Osteoblast (primary cell): ENCODE measurements at regions not wholly inside any gene's neighbourhood (a gene's known extent, or its start where the extent isn't known, plus 50 kb on each side); places are given as distances from the start of the nearest gene placed in this dataset.
A peak's percentile ranks its signal among the peaks of the same experiment; 100 is the strongest.

Source experiments
- DNase-seq: peaks from one replicate; pipeline ENCODE4 v3.0.0; 2011; ENCODE audit warnings: low spot score, mixed read lengths; ENCODE audit not compliant: insufficient read length; ENCODE audit errors: missing footprints
- H2AFZ ChIP-seq: 2 replicates; pipeline ENCODE4 v1.6.0; 2011; ENCODE audit warnings: mild to moderate bottlenecking, low read length
- H3K27ac ChIP-seq: 2 replicates; pipeline ENCODE4 v1.5.1; 2011; ENCODE audit warnings: mild to moderate bottlenecking, low read depth, low read length, moderate library complexity
- H3K27me3 ChIP-seq: 2 replicates; pipeline ENCODE4 v1.6.0; 2012; ENCODE audit warnings: mild to moderate bottlenecking, control low read depth, inconsistent platforms, low read length, moderate library complexity; ENCODE audit not compliant: insufficient read depth
- H3K36me3 ChIP-seq: 2 replicates; pipeline ENCODE4 v1.5.1; 2011; ENCODE audit warnings: mild to moderate bottlenecking, low read length, control low read depth, moderate library complexity; ENCODE audit not compliant: insufficient read depth
- H3K4me1 ChIP-seq: 2 replicates; pipeline ENCODE4 v1.5.1; 2011; ENCODE audit warnings: mild to moderate bottlenecking, low read length, control low read depth, moderate library complexity; ENCODE audit not compliant: insufficient read depth
- H3K4me2 ChIP-seq: 2 replicates; pipeline ENCODE4 v1.6.0; 2011; ENCODE audit warnings: mild to moderate bottlenecking, low read length; ENCODE audit not compliant: insufficient read depth
- H3K4me3 ChIP-seq: fragments of 200-600 bp; sonication (generic); 3 replicates; pipeline ENCODE4 v1.5.1; 2012; ENCODE audit warnings: mild to moderate bottlenecking, low read length, inconsistent platforms; ENCODE audit not compliant: insufficient read depth
- H3K79me2 ChIP-seq: 2 replicates; pipeline ENCODE4 v1.6.0; 2012; ENCODE audit warnings: mild to moderate bottlenecking, low read length, control low read depth, inconsistent platforms; ENCODE audit not compliant: insufficient read depth
- H3K9me3 ChIP-seq: 2 replicates; pipeline ENCODE4 v1.5.1; 2011; ENCODE audit warnings: low read depth, low read length, control low read depth
- H4K20me1 ChIP-seq: 2 replicates; pipeline ENCODE4 v1.6.0; 2012; ENCODE audit warnings: mild to moderate bottlenecking, low read length, control low read depth; ENCODE audit not compliant: insufficient read depth
- TF ChIP-seq, protein P1 (sequence below): IDR thresholded peaks from 2 replicates; pipeline ENCODE4 v1.5.1; 2011; ENCODE audit warnings: mild to moderate bottlenecking, low read depth, low read length, moderate library complexity; ENCODE audit errors: extremely low read depth

DNA sequence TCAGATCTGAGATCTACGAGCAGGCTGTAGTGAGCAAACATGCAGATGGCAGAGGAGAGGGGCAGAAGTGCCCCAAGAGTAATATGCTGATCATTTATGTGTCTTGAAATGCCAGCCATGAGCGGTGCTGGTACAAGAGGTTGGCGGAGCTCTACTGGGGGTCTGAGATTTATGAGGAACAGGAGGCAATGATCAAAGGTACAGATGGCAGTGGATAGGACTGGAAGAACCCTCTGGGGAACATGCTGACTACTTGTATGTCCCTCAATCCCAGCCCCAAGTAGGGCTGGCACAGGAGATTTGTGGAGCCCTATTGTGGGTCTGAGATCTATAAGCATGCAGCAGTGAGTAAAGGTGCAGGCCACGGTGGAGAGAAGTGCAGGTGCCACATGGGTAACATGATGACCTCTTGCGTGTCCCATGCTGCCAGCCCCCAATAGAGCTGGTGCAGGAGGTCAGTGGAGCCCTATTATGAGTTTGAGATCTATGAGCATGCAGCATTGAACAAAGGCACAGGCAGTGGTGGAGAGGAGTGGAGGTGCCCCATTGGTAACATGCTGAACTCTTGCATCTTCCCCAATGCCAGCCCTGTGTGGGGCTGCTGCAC lies 97.2 kb upstream of the ZNF678 start:
- no peak overlapping the region for H3K4me3 ChIP-seq
- peak; percentile 53 for DNase-seq
- TF ChIP-seq, protein P1, sequence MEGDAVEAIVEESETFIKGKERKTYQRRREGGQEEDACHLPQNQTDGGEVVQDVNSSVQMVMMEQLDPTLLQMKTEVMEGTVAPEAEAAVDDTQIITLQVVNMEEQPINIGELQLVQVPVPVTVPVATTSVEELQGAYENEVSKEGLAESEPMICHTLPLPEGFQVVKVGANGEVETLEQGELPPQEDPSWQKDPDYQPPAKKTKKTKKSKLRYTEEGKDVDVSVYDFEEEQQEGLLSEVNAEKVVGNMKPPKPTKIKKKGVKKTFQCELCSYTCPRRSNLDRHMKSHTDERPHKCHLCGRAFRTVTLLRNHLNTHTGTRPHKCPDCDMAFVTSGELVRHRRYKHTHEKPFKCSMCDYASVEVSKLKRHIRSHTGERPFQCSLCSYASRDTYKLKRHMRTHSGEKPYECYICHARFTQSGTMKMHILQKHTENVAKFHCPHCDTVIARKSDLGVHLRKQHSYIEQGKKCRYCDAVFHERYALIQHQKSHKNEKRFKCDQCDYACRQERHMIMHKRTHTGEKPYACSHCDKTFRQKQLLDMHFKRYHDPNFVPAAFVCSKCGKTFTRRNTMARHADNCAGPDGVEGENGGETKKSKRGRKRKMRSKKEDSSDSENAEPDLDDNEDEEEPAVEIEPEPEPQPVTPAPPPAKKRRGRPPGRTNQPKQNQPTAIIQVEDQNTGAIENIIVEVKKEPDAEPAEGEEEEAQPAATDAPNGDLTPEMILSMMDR, result no peak
- H3K79me2 ChIP-seq, result no peaks in the 10 kb centered on the region
- no peaks in the 10 kb centered on the region for H4K20me1 ChIP-seq
- no peaks in the 10 kb centered on the region for H3K4me1 ChIP-seq
- H3K27ac ChIP-seq, result no peak overlapping the region
- no peaks in the 10 kb centered on the region for H3K9me3 ChIP-seq
- H2AFZ ChIP-seq, result no peak overlapping the region
- no peak overlapping the region for H3K4me2 ChIP-seq
- peaks cover 9% of the 10 kb centered on the region for H3K27me3 ChIP-seq
- no peaks in the 10 kb centered on the region for H3K36me3 ChIP-seq

DNA sequence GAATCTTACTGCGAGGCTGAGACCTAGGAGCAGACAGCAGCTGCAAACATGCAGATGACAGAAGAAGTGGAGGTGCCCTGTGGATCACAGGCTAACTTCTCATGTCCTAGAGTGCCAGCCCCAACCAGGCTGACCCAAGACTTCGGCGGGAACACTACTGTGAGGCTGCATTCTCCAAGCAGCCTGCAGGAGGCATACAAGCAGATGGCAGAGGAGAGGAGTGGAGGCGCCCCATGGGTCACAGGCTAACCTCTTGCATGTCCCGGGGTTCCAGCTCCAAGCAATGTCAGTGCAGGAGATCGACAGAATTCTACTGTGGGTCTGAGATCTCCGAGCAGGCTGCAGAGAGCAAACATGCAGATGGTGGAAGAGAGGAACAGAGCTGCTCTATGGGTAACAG lies 98.1 kb upstream of the ZNF678 start:
- H3K4me3 ChIP-seq, result no peak overlapping the region
- H3K27ac ChIP-seq, result no peak overlapping the region
- H3K4me1 ChIP-seq, result no peaks in the 10 kb centered on the region
- peaks cover 9% of the 10 kb centered on the region for H3K27me3 ChIP-seq
- TF ChIP-seq, protein P1, result no peak
- no peaks in the 10 kb centered on the region for H3K36me3 ChIP-seq
- H4K20me1 ChIP-seq, result no peaks in the 10 kb centered on the region
- no peak overlapping the region for H2AFZ ChIP-seq
- DNase-seq, result no peak
- no peaks in the 10 kb centered on the region for H3K79me2 ChIP-seq
- no peaks in the 10 kb centered on the region for H3K9me3 ChIP-seq
- no peak overlapping the region for H3K4me2 ChIP-seq

- H4K20me1 ChIP-seq, result no peaks in the 10 kb centered on the region
- TF ChIP-seq, protein P1, result no peak
- no peaks in the 10 kb centered on the region for H3K36me3 ChIP-seq
- no peak overlapping the region for H2AFZ ChIP-seq
- H3K79me2 ChIP-seq, result no peaks in the 10 kb centered on the region
- H3K27me3 ChIP-seq, result peaks cover 7% of the 10 kb centered on the region
- DNase-seq, result no peak
- H3K4me1 ChIP-seq, result no peaks in the 10 kb centered on the region
- H3K27ac ChIP-seq, result no peak overlapping the region
- no peak overlapping the region for H3K4me3 ChIP-seq
- no peaks in the 10 kb centered on the region for H3K9me3 ChIP-seq
- no peak overlapping the region for H3K4me2 ChIP-seq
Observed at GRCh38 chr1:227459977-227460376, 103.4 kb upstream of the ZNF678 start.

- Histone ChIP-seq H4K20me1 (no peaks in the 10 kb centered on the region), H2AFZ (no peak overlapping the region)
- no peak for DNase-seq
Observed at GRCh38 chr1:227459326-227459841, 104.0 kb upstream of the ZNF678 start.

More at GRCh38 chr1:227459326-227459841, 104.0 kb upstream of the ZNF678 start:
- no peak overlapping the region for H3K4me3 ChIP-seq
- no peak overlapping the region for H3K27ac ChIP-seq
- H3K4me2 ChIP-seq, result no peak overlapping the region
- H3K36me3 ChIP-seq, result no peaks in the 10 kb centered on the region
- TF ChIP-seq, protein P1, result no peak
- H3K27me3 ChIP-seq, result peaks cover 11% of the 10 kb centered on the region
- H3K4me1 ChIP-seq, result no peaks in the 10 kb centered on the region
- no peaks in the 10 kb centered on the region for H3K79me2 ChIP-seq
- no peaks in the 10 kb centered on the region for H3K9me3 ChIP-seq
